Fibroblast of the aortic adventitia (primary cell): ENCODE measurements at regions not wholly inside any gene's neighbourhood (a gene's known extent, or its start where the extent isn't known, plus 50 kb on each side); places are given as distances from the start of the nearest gene placed in this dataset.

Experiments used
- DNase-seq: peaks from one replicate; pipeline ENCODE4 v3.0.0-alpha.2; 2010; ENCODE audit warnings: low read depth
- H3K4me3 ChIP-seq: 2 replicates; pipeline ENCODE4 v1.5.1; 2011; ENCODE audit warnings: low read depth, mild to moderate bottlenecking, control low read depth, low read length, moderate library complexity
- TF ChIP-seq, protein P1 (sequence below): IDR thresholded peaks from 2 replicates; pipeline ENCODE4 v1.5.1; 2011; ENCODE audit warnings: mild to moderate bottlenecking, low read length, control low read depth, inconsistent platforms; ENCODE audit not compliant: insufficient read depth

DNA sequence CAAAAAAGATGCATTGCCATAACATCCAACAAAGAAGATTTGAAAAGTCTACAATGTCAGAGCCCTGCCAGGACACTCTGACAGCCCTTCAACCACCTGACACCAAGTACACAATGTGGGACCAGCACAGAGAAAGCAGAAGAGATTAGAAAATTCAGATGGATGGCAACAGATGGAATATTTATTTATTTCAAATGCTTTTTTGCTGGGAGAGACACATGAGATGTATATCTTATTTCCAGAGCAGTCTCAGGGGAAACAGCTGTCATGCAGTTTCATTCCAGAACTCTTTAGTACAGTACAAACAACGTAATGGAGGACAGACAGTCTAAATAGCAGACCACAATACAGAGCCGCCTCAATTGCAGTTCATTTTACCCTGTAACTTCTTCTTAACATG lies 110.1 kb downstream of the MAIP1 start:
- TF ChIP-seq, protein P1, sequence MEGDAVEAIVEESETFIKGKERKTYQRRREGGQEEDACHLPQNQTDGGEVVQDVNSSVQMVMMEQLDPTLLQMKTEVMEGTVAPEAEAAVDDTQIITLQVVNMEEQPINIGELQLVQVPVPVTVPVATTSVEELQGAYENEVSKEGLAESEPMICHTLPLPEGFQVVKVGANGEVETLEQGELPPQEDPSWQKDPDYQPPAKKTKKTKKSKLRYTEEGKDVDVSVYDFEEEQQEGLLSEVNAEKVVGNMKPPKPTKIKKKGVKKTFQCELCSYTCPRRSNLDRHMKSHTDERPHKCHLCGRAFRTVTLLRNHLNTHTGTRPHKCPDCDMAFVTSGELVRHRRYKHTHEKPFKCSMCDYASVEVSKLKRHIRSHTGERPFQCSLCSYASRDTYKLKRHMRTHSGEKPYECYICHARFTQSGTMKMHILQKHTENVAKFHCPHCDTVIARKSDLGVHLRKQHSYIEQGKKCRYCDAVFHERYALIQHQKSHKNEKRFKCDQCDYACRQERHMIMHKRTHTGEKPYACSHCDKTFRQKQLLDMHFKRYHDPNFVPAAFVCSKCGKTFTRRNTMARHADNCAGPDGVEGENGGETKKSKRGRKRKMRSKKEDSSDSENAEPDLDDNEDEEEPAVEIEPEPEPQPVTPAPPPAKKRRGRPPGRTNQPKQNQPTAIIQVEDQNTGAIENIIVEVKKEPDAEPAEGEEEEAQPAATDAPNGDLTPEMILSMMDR = no peak
- no peak for DNase-seq
- H3K4me3 ChIP-seq = no peak overlapping the region

DNA sequence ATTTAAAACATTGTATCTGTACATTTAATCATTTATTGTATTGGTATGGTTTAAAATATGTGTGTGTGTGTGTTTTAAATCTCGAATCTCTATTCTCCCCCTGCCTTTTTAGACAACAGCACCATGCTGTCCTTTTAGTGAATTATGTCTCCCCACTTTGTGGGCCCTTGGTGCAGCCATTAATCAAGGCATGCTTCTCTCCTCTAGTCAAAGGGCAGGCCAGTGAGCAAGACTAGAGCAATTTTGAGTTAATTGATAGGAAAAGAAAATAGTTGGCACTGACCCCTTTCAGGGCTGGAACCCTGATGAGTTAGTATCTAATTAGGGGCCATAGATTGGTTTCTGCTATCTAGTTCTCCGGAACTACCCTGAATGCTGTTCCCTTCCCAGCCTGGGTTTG lies 111.0 kb downstream of the MAIP1 start:
- TF ChIP-seq, protein P1 = no peak
- H3K4me3 ChIP-seq = no peak overlapping the region
- DNase-seq = no peak

DNA sequence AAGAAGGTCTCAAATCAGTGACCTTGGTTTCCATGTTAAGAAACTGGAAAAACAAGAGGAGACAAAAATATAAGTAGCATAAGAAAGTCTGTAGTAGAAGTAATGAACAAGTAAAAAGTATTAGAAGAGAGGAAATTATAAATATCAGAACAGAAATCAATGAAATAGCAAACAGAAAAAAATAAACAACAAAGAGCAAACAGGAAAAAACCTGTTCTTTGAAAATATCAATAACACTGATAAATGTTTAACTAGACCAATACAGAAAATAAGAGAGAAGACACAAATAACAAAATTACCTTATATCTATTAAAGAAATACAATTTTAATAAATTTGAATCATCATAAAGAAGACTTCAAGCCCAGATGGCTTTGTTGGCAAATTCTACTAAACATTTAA lies 113.3 kb downstream of the MAIP1 start:
- no peak overlapping the region for H3K4me3 ChIP-seq
- TF ChIP-seq, protein P1 = no peak
- DNase-seq = no peak

DNA sequence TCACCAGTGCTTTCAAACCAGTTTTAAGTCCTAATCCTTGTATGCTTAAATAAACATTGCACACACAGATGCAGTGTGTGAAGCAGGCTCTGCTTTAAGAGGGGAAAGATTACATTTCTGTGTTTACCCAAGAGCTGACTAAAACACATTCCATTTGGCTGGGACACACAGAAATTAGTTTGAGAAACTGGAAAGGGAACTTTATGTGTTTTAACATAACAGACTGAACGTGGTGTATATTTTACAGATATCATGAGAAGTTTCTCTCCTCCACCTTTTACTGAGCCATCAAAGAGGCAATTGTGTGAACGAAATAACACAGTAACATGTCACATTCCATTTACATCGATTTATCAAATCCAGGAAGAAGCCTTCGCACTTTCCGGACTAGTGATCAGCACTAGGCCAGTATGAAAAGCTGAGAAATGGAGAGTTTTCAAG lies 121.8 kb downstream of the MAIP1 start:
- DNase-seq = peak; percentile 60
- H3K4me3 ChIP-seq = no peak overlapping the region
- TF ChIP-seq, protein P1 = no peak

- no peak overlapping the region for H3K4me3 ChIP-seq
- TF ChIP-seq, protein P1 = no peak
- no peak for DNase-seq
These were observed 122.5 kb downstream of the MAIP1 start for GRCh38 chr2:200077838-200078237.

- TF ChIP-seq, protein P1 = no peak
- no peak overlapping the region for H3K4me3 ChIP-seq
- no peak for DNase-seq
These were observed 124.0 kb downstream of the MAIP1 start for GRCh38 chr2:200079356-200079755.

DNA sequence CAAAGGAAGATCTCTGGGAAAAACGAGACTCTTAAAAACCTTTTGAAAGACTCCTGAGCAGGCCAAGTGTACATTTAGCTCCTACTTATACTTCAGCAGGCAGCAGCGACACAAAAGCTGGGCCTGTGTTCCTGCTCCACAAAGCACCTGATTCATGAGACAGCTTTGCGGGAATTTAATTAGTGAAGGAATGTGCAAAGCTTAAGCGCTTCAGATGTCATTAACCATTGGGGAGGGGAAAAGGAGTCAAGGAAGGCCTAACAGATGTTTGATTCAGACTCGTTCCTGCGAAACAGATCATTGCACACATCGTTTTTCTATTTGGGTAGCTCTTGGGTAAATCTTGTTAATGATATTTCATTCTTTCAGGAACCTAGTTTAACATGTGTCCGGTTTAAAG lies 125.9 kb downstream of the MAIP1 start:
- TF ChIP-seq, protein P1 = no peak
- H3K4me3 ChIP-seq = no peak overlapping the region
- DNase-seq = no peak
